Peyer's patch (tissue), 4 donors: ENCODE measurements at regions not wholly inside any gene's neighbourhood (a gene's known extent, or its start where the extent isn't known, plus 50 kb on each side); places are given as distances from the start of the nearest gene placed in this dataset.

Experiments
- DNase-seq, 3 donors: peaks; one replicate each; pipeline ENCODE4 v3.0.0-alpha.2; 2017 to 2019
- H3K27ac ChIP-seq, 4 donors: fragments of 200-600 bp; sonication (generic); one replicate each; pipeline ENCODE4 v1.5.1; 2016 to 2019
- H3K27me3 ChIP-seq, 2 donors: fragments of 200-600 bp; sonication (generic); one replicate each; pipeline ENCODE4 v1.5.1; 2019
- H3K36me3 ChIP-seq, 3 donors: fragments of 200-600 bp; sonication (generic); one replicate each; pipeline ENCODE4 v1.5.1; 2016 to 2019
- H3K4me1 ChIP-seq, 4 donors: fragments of 200-600 bp; sonication (generic); one replicate each; pipeline ENCODE4 v1.5.1; 2016 to 2019
- H3K4me3 ChIP-seq, 4 donors: fragments of 200-600 bp; sonication (generic); 1 replicate in 3 of 4; 2 replicates in 1 of 4; pipeline ENCODE4 v1.5.1; 2016 to 2019; ENCODE audit warnings: mild to moderate bottlenecking in 1 of 4
- H3K9me3 ChIP-seq, 4 donors: fragments of 200-600 bp; sonication (generic); one replicate each; pipeline ENCODE4 v1.5.1; 2016 to 2019; ENCODE audit warnings: mild to moderate bottlenecking in 1 of 4
- POLR2A ChIP-seq, 2 donors: fragments of 450-650 bp; IDR thresholded peaks; one replicate each; pipeline ENCODE4 v1.5.1; 2017; ENCODE audit warnings: antibody characterized with exemption in 2 of 2, mild to moderate bottlenecking in 2 of 2, moderate library complexity in 2 of 2
- TF ChIP-seq, protein P1 (sequence below), 6 experiments: fragments of 450-650 bp in 4 of 6; fragments of 200-600 bp in 2 of 6; sonication (generic) in 1 of 6; IDR thresholded peaks; one replicate each; pipeline ENCODE4 v1.5.1; 2017 to 2019; ENCODE audit warnings: antibody characterized with exemption in 6 of 6, mild to moderate bottlenecking in 3 of 6, moderate library complexity in 1 of 6

DNA sequence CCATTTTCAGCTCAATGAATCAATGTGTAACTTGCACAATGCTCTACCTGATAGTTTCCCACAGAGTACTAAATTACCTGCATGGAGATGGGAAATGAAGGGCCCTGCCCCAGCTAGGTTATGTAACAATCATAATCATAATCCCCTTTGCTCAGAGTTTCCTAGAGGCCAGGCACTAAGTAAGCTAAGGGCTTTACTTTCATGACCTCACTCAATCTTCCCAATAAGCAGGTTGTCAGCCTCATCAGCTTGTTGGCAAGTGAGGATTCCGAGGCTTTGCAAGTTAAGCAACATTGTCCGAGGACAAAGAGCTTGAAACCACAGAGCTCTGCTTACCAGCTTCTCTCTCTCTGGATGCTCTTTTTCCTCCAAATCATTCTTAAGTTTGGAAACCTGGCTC is 64.1 kb upstream of the NTPCR start:
- TF ChIP-seq, protein P1, sequence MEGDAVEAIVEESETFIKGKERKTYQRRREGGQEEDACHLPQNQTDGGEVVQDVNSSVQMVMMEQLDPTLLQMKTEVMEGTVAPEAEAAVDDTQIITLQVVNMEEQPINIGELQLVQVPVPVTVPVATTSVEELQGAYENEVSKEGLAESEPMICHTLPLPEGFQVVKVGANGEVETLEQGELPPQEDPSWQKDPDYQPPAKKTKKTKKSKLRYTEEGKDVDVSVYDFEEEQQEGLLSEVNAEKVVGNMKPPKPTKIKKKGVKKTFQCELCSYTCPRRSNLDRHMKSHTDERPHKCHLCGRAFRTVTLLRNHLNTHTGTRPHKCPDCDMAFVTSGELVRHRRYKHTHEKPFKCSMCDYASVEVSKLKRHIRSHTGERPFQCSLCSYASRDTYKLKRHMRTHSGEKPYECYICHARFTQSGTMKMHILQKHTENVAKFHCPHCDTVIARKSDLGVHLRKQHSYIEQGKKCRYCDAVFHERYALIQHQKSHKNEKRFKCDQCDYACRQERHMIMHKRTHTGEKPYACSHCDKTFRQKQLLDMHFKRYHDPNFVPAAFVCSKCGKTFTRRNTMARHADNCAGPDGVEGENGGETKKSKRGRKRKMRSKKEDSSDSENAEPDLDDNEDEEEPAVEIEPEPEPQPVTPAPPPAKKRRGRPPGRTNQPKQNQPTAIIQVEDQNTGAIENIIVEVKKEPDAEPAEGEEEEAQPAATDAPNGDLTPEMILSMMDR (IDR thresholded peaks at IDR 0.05) = no peak
- no peak for TF ChIP-seq POLR2A (IDR thresholded peaks at IDR 0.05)
- no peak for DNase-seq
- H3K4me3 ChIP-seq = no peak overlapping the region
- no peak overlapping the region for H3K27ac ChIP-seq
- no peaks in the 10 kb centered on the region for H3K9me3 ChIP-seq
- no peaks in the 10 kb centered on the region for H3K4me1 ChIP-seq
- H3K36me3 ChIP-seq = no peaks in the 10 kb centered on the region
- H3K27me3 ChIP-seq = no peaks in the 10 kb centered on the region

DNA sequence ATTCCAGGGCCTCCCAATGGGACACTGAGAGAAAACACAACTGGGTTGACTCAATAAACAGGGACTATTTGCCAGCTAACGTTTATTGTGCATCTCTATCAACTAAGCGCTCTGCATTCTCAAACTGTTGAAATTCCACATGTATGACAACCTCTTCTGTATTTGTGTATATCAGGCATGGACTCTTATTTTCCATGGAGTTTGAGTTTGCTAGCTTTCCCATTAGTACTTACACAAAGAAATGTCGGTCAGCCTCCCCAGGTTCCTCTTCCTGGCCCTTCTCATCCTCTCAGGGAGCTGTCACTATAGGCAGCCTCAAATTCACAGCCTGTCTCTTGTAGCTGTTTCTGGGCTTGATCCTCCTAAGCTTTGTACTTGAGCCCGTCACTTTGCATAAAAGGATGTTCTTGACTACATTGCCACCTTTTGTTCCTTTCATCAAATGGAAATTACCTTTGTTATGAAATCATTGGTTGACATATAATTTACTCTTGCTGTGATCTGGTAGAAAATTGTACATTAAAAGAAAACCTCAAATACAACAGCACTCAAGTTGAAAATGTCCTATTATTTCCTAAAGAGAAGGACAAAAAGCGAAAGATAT is 60.0 kb upstream of the NTPCR start:
- H3K4me1 ChIP-seq = no peaks in the 10 kb centered on the region
- TF ChIP-seq, protein P1 (IDR thresholded peaks at IDR 0.05) = no peak
- TF ChIP-seq POLR2A (IDR thresholded peaks at IDR 0.05) = no peak

DNA sequence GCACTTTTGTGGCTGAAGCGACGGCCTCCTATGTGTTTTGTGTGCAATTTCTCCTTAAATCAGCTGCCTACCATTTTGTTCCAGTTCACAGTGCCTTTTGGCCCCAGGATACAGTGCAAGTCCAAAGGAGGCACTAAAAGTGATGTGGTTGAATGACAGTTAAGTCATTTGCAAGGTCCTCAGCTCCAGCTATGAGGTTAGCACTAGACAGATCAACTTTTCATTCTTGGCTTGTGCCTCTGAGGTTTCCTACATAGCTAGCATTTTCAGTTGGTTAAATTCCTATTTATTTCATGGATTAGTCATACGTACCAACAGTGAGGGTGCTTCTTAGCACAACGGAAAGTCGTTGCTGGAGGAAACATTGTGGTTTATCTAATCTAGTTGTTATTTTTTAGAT is 59.3 kb upstream of the NTPCR start:
- Histone ChIP-seq H3K4me1 (no peaks in the 10 kb centered on the region), H3K36me3 (no peaks in the 10 kb centered on the region), H3K9me3 (no peaks in the 10 kb centered on the region), H3K4me3 (no peak overlapping the region), H3K27me3 (no peaks in the 10 kb centered on the region), H3K27ac (no peak overlapping the region)
- DNase-seq = no peak
- TF ChIP-seq, protein P1 (IDR thresholded peaks at IDR 0.05) = no peak
- no peak for TF ChIP-seq POLR2A (IDR thresholded peaks at IDR 0.05)

More for the DNA sequence above, 60.0 kb upstream of the NTPCR start:
- no peak for DNase-seq
- no peaks in the 10 kb centered on the region for H3K27me3 ChIP-seq
- no peak overlapping the region for H3K27ac ChIP-seq
- H3K9me3 ChIP-seq = no peaks in the 10 kb centered on the region
- H3K36me3 ChIP-seq = no peaks in the 10 kb centered on the region
- H3K4me3 ChIP-seq = no peak overlapping the region

DNA sequence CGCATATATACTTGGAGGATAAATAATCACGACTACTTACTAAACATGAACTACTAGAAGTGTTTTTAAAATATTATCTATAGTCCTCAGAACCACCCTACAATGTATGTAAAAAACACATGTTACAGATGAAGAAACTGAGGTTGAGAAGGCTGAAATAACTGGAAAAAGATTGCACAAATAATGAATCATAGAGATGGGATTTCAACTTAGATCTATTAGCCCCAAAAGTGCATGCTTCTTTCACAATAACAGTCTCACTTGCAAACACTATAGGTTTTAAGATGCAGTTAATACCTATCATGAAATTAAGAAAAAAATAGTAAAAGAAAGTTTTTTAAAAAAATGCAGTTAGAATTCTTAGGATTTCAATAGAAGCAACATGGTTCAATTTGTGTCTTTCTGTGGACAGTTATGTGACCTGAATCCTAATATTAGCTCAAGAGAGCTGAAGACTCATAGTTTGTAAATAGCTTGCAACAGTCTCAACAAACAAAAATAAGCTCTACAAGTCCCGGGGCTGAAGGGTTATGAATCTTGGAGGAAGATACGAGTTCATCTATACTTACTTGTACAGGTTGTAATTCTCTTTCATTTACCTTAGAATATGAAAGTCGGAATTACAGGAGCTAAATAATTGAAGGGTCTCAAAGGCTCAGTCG is 58.6 kb upstream of the NTPCR start:
- Histone ChIP-seq H3K9me3 (no peaks in the 10 kb centered on the region), H3K4me3 (no peak overlapping the region), H3K36me3 (no peaks in the 10 kb centered on the region), H3K4me1 (no peaks in the 10 kb centered on the region), H3K27ac (no peak overlapping the region), H3K27me3 (no peaks in the 10 kb centered on the region)
- no peak for DNase-seq
- TF ChIP-seq POLR2A (IDR thresholded peaks at IDR 0.05) = no peak
- TF ChIP-seq, protein P1 (IDR thresholded peaks at IDR 0.05) = no peak

DNA sequence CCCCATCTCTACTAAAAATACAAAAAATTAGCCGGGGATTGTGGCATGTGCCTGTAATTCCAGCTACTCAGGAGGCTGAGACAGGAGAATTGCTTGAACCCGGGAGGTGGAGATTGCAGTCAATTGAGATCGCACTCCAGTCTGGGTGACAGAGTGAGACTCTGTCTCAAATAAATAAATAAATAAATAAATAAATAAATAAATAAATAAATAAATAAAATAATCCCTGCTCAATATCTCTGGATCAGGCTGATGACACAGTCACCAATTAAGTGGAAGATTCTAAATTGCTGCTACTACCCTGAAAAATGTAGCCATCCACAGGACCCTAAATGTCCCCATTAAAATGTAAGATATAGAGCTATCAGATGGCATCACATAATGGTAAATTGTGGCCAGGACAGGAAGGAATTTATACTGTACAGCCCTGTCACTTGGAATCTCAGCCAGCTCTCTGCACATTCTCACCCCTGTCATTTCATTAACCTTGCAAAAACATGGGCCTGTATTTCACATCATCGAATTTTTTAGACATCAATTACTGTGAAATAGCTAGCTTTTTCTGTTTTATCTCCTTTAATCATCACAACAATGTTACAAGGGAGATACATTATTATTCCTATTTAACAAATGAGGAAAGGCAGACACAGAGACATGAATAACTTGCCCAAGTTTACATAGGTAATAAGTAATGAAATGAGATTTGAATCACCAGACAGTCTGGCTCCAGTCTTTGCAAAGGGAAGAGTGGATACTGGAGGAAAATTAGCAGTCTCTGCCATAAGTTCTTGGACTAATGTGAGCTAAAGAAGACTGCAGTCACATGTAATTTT is 56.7 kb upstream of the NTPCR start:
- no peaks in the 10 kb centered on the region for H3K27me3 ChIP-seq
- no peak overlapping the region for H3K4me3 ChIP-seq
- H3K9me3 ChIP-seq = no peaks in the 10 kb centered on the region
- no peak for DNase-seq
- H3K4me1 ChIP-seq = no peaks in the 10 kb centered on the region
- H3K27ac ChIP-seq = no peak overlapping the region
- no peaks in the 10 kb centered on the region for H3K36me3 ChIP-seq
- TF ChIP-seq, protein P1 (IDR thresholded peaks at IDR 0.05) = no peak
- no peak for TF ChIP-seq POLR2A (IDR thresholded peaks at IDR 0.05)
